PC-9 (cell line): ENCODE measurements at regions not wholly inside any gene's neighbourhood (a gene's known extent, or its start where the extent isn't known, plus 50 kb on each side); places are given as distances from the start of the nearest gene placed in this dataset.

Experiments used
- EZH2 ChIP-seq: fragments of 200-600 bp; sonication (generic); IDR thresholded peaks from 2 replicates; pipeline ENCODE4 v1.8.0; 2017; ENCODE audit warnings: antibody characterized with exemption, low read depth
- TF ChIP-seq, protein P1 (sequence below): fragments of 200-600 bp; sonication (generic); conservative IDR thresholded peaks from 2 replicates; pipeline ENCODE4 v1.6.1; 2017; ENCODE audit warnings: mixed run types, antibody characterized with exemption, mild to moderate bottlenecking, moderate library complexity

DNA sequence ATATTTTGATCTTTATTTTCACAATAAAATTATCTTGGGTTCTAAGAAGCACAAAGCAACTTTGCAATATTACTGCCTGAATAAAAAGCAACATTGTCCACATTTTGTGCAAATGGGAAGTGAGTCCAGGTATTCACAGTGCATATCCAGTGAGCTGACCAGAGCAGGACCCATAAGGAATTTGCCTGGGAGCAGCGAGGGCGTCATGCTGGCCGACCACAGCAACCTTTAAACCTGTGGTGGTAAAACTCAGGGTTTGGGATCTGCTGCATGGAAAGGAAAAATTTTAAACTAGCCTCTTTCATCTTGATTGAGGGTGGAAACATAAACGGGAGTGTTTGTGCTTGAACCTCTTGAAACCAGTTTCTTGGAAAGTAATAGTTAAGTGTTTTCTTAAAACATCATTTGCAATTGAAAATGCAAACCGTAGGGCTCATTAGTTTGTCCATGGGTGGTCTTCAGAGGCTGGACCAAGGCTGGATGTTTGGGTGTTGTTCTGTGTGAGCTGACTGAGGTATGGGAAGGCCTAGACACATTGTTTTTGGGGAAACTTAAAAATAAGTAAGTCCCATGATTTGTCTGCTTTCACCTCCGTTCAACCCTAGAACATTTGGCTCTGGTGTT lies 85.0 kb upstream of the ANKH start:
- TF ChIP-seq, protein P1, sequence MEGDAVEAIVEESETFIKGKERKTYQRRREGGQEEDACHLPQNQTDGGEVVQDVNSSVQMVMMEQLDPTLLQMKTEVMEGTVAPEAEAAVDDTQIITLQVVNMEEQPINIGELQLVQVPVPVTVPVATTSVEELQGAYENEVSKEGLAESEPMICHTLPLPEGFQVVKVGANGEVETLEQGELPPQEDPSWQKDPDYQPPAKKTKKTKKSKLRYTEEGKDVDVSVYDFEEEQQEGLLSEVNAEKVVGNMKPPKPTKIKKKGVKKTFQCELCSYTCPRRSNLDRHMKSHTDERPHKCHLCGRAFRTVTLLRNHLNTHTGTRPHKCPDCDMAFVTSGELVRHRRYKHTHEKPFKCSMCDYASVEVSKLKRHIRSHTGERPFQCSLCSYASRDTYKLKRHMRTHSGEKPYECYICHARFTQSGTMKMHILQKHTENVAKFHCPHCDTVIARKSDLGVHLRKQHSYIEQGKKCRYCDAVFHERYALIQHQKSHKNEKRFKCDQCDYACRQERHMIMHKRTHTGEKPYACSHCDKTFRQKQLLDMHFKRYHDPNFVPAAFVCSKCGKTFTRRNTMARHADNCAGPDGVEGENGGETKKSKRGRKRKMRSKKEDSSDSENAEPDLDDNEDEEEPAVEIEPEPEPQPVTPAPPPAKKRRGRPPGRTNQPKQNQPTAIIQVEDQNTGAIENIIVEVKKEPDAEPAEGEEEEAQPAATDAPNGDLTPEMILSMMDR, result no peak
- no peak for TF ChIP-seq EZH2
